ENCODE measurements at regions not wholly inside any gene's neighbourhood (a gene's known extent, or its start where the extent isn't known, plus 50 kb on each side); places are given as distances from the start of the nearest gene placed in this dataset.

GRCh38 chr12:104828015-104828414, 130.1 kb downstream of the SLC41A2 start:
- Histone ChIP-seq H3K23me2 (ENCODE audit: low read depth, low read length) (no peaks in the 10 kb centered on the region), H3K36me3 (ENCODE audit: control insufficient read depth in 2 of 4, insufficient read depth in 4 of 4, low read length in 3 of 4) (no peaks in the 10 kb centered on the region), H3K27ac (ENCODE audit: low read depth, low read length) (no peak overlapping the region), H3K9me3 (ENCODE audit: insufficient read depth in 2 of 2, low read depth in 1 of 2, low read length in 1 of 2) (peaks cover 19 to 24% of the 10 kb centered on the region in 2 experiments), H4K91ac (replicated peaks; ENCODE audit: insufficient read length, low read length) (no peak overlapping the region), H3K4ac (replicated peaks; ENCODE audit: insufficient read length, low read depth, low read length) (no peak overlapping the region), H2BK120ac (replicated peaks; ENCODE audit: low read depth, low read length) (no peak overlapping the region), H2AFZ (ENCODE audit: low read length) (no peak overlapping the region), H4K5ac (ENCODE audit: insufficient read length, low read depth, low read length) (no peak overlapping the region), H2BK5ac (ENCODE audit: low read depth, low read length) (no peak overlapping the region), H3K14ac (ENCODE audit: insufficient read length) (no peak overlapping the region), H3K9ac (replicated peaks in 1 of 4; ENCODE audit: extremely low read depth in 1 of 4, low read depth in 3 of 4, low read length in 3 of 4) (no peak overlapping the region), H3K27me3 (replicated peaks in 1 of 4; ENCODE audit: control insufficient read depth in 3 of 4, extremely low read depth in 1 of 4, insufficient read depth in 3 of 4, low read length in 3 of 4) (no peaks in the 10 kb centered on the region), H4K20me1 (replicated peaks in 1 of 2; ENCODE audit: control insufficient read depth in 1 of 2, insufficient read depth in 2 of 2, low read length in 2 of 2) (no peaks in the 10 kb centered on the region), H2AK5ac (ENCODE audit: low read depth, low read length) (no peak overlapping the region), H2BK20ac (ENCODE audit: low read length) (no peak overlapping the region), H3K79me2 (ENCODE audit: control insufficient read depth in 1 of 2, insufficient read depth in 2 of 2, low read length in 2 of 2) (no peaks in the 10 kb centered on the region), H2BK15ac (ENCODE audit: low read length) (no peak overlapping the region), H3K18ac (ENCODE audit: extremely low read depth, low read length) (no peak overlapping the region), H3K4me2 (ENCODE audit: insufficient read depth in 1 of 2, low read depth in 2 of 2, low read length in 2 of 2) (no peak overlapping the region), H4K8ac (ENCODE audit: extremely low read depth, insufficient read depth, low read length) (no peak overlapping the region), H3K4me3 (ENCODE audit: extremely low read depth in 1 of 4, insufficient read depth in 2 of 4, low read depth in 3 of 4, low read length in 4 of 4) (no peak overlapping the region), H2BK12ac (ENCODE audit: low read depth, low read length) (no peak overlapping the region), H3K56ac (replicated peaks; ENCODE audit: insufficient read length, low read depth, low read length) (no peak overlapping the region), H3K4me1 (replicated peaks in 1 of 4; ENCODE audit: control insufficient read depth in 3 of 4, insufficient read depth in 4 of 4, low read length in 3 of 4) (no peaks in the 10 kb centered on the region), H3K23ac (ENCODE audit: insufficient read length) (no peak overlapping the region), H3K79me1 (ENCODE audit: low read depth, low read length) (no peaks in the 10 kb centered on the region)
- WGBS, 2 experiments (ENCODE audit: extremely low coverage in 1 of 2, insufficient coverage in 1 of 2, insufficient read length in 1 of 2, insufficient replicate concordance in 2 of 2, low coverage in 1 of 2, low lambda C conversion rate in 2 of 2, missing lambda C conversion rate in 1 of 2): 94% methylated on average over 7 of the region's 7 CpGs; no CpG with 5 or more reads in 1 of the 2 experiments
- DNase-seq (ENCODE audit: low read depth in 1 of 2, low spot score in 2 of 2) (no peak), FAIRE-seq (no peak)
- POLR2A ChIA-PET (ENCODE audit: partially characterized antibody): no interaction called here
- CTCF ChIA-PET (ENCODE audit: partially characterized antibody): interaction anchor here (0.5 to 3.1 kb wide), 19 partner anchors 8 to 1135 kb away, joined by 3 to 15 read pairs (median 5); no protein-coding TSS in a partner anchor
- TF ChIP-seq CBX5 (IDR thresholded peaks at IDR 0.05; ENCODE audit: low read depth, low read length) (no peak), GABPA (IDR thresholded peaks at IDR 0.05; ENCODE audit: borderline replicate concordance, insufficient read depth, low read length) (no peak), TBP (IDR thresholded peaks at IDR 0.05; ENCODE audit: low read depth, low read length) (no peak), SP2 (IDR thresholded peaks at IDR 0.05; ENCODE audit: low read length) (no peak), SRF (IDR thresholded peaks at IDR 0.05; ENCODE audit: low read depth, low read length) (no peak), TAF1 (IDR thresholded peaks at IDR 0.05; ENCODE audit: low read depth, low read length) (no peak), PHF8 (conservative IDR thresholded peaks at IDR 0.05; ENCODE audit: low read depth, low read length) (no peak), CEBPB (IDR thresholded peaks at IDR 0.05; ENCODE audit: low read depth, low read length) (no peak), RAD21 (IDR thresholded peaks at IDR 0.05 in 1 of 2, conservative IDR thresholded peaks at IDR 0.05 in 1 of 2; ENCODE audit: low read depth in 2 of 2, low read length in 2 of 2) (no peak), EGR1 (IDR thresholded peaks at IDR 0.05; ENCODE audit: borderline replicate concordance, low read depth, low read length) (no peak), CREB1 (IDR thresholded peaks at IDR 0.05) (no peak), TCF12 (IDR thresholded peaks at IDR 0.05; ENCODE audit: low read depth, low read length) (no peak), JUN (IDR thresholded peaks at IDR 0.05; ENCODE audit: low read depth, low read length) (no peak), ZNF274 (IDR thresholded peaks at IDR 0.05; ENCODE audit: borderline replicate concordance, extremely low read depth, low read length) (no peak), ATF3 (IDR thresholded peaks at IDR 0.05; ENCODE audit: insufficient read depth, low read depth, low read length) (no peak), GTF2F1 (IDR thresholded peaks at IDR 0.05; ENCODE audit: borderline replicate concordance, low read depth, low read length) (no peak)

Measured in H1 (cell line).